ENCODE measurements at regions not wholly inside any gene's neighbourhood (a gene's known extent, or its start where the extent isn't known, plus 50 kb on each side); places are given as distances from the start of the nearest gene placed in this dataset.

- in situ Hi-C loops (cut with MboI; ENCODE audit: low sequenced_read_pairs in 4 of 4) (no loop called here), intact Hi-C loops (cut with DNase I; ENCODE audit: low total_unique reads) (no loop called here)
- Histone ChIP-seq H3K27me3 (no peaks in the 10 kb centered on the region), H3K9me3 (no peaks in the 10 kb centered on the region), H3K36me3 (no peaks in the 10 kb centered on the region), H3K4me1 (no peaks in the 10 kb centered on the region), H3K27ac (no peak overlapping the region), H3K4me3 (no peak overlapping the region)
- ATAC-seq (no peak), DNase-seq (no peak)
- TF ChIP-seq, protein P1, sequence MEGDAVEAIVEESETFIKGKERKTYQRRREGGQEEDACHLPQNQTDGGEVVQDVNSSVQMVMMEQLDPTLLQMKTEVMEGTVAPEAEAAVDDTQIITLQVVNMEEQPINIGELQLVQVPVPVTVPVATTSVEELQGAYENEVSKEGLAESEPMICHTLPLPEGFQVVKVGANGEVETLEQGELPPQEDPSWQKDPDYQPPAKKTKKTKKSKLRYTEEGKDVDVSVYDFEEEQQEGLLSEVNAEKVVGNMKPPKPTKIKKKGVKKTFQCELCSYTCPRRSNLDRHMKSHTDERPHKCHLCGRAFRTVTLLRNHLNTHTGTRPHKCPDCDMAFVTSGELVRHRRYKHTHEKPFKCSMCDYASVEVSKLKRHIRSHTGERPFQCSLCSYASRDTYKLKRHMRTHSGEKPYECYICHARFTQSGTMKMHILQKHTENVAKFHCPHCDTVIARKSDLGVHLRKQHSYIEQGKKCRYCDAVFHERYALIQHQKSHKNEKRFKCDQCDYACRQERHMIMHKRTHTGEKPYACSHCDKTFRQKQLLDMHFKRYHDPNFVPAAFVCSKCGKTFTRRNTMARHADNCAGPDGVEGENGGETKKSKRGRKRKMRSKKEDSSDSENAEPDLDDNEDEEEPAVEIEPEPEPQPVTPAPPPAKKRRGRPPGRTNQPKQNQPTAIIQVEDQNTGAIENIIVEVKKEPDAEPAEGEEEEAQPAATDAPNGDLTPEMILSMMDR (IDR thresholded peaks at IDR 0.05 in 4 of 5, conservative IDR thresholded peaks at IDR 0.05 in 1 of 5), result no peak
- no peak for TF ChIP-seq POLR2A (IDR thresholded peaks at IDR 0.05)
These were observed 164.4 kb upstream of the PRPS1L1 start for GRCh38 chr7:18191862-18192625.

DNA sequence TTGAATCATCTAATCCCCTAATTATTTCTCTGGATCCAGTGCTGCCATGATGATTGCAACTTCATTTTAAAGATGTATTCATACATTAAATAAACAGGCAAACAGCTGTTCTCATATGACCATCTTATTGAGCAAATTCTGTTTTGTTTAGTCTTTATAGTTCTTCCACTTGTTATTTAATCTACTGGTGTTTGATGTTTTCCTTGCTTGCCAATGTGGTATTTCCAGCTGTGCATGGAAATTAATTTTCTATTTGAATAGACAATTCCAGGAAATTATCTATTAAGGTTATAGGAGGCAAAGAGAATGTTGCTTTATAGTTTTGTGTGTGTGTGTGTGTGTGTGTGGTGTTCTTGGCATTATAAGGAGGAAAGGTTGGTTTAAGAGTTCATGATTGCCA lies 167.0 kb upstream of the PRPS1L1 start:
- no peaks in the 10 kb centered on the region for H3K4me1 ChIP-seq
- no peak overlapping the region for H3K4me3 ChIP-seq
- in situ Hi-C loops (cut with MboI; ENCODE audit: low sequenced_read_pairs in 4 of 4), result no loop called here
- TF ChIP-seq POLR2A (IDR thresholded peaks at IDR 0.05), result no peak
- TF ChIP-seq, protein P1 (IDR thresholded peaks at IDR 0.05 in 4 of 5, conservative IDR thresholded peaks at IDR 0.05 in 1 of 5), result no peak
- no peaks in the 10 kb centered on the region for H3K9me3 ChIP-seq
- DNase-seq (no peak), ATAC-seq (no peak)
- H3K27ac ChIP-seq, result no peak overlapping the region
- H3K27me3 ChIP-seq, result no peaks in the 10 kb centered on the region
- intact Hi-C loops (cut with DNase I; ENCODE audit: low total_unique reads), result no loop called here
- H3K36me3 ChIP-seq, result no peaks in the 10 kb centered on the region

GRCh38 chr7:18196638-18197037 lies 169.0 kb upstream of the PRPS1L1 start:
- H3K36me3 ChIP-seq, result no peaks in the 10 kb centered on the region
- intact Hi-C loops (cut with DNase I; ENCODE audit: low total_unique reads) (no loop called here), in situ Hi-C loops (cut with MboI; ENCODE audit: low sequenced_read_pairs in 4 of 4) (no loop called here)
- H3K27me3 ChIP-seq, result no peaks in the 10 kb centered on the region
- no peak overlapping the region for H3K4me3 ChIP-seq
- no peaks in the 10 kb centered on the region for H3K9me3 ChIP-seq
- no peak for TF ChIP-seq POLR2A (IDR thresholded peaks at IDR 0.05)
- TF ChIP-seq, protein P1 (IDR thresholded peaks at IDR 0.05 in 4 of 5, conservative IDR thresholded peaks at IDR 0.05 in 1 of 5), result no peak
- no peaks in the 10 kb centered on the region for H3K4me1 ChIP-seq
- DNase-seq (no peak), ATAC-seq (no peak)
- H3K27ac ChIP-seq, result no peak overlapping the region

- in situ Hi-C loops (cut with MboI; ENCODE audit: low sequenced_read_pairs in 4 of 4) (no loop called here), intact Hi-C loops (cut with DNase I; ENCODE audit: low total_unique reads) (no loop called here)
- no peaks in the 10 kb centered on the region for H3K27me3 ChIP-seq
- no peak for ATAC-seq
- TF ChIP-seq, protein P1 (IDR thresholded peaks at IDR 0.05 in 4 of 5, conservative IDR thresholded peaks at IDR 0.05 in 1 of 5), result no peak
- no peak for TF ChIP-seq POLR2A (IDR thresholded peaks at IDR 0.05)
- no peak overlapping the region for H3K4me3 ChIP-seq
- no peaks in the 10 kb centered on the region for H3K4me1 ChIP-seq
- H3K27ac ChIP-seq, result no peak overlapping the region
- no peaks in the 10 kb centered on the region for H3K36me3 ChIP-seq
- no peaks in the 10 kb centered on the region for H3K9me3 ChIP-seq
- DNase-seq, result no peak
These were observed 171.2 kb upstream of the PRPS1L1 start for GRCh38 chr7:18198868-18199267.

- Histone ChIP-seq H3K27me3 (no peaks in the 10 kb centered on the region), H3K4me1 (no peaks in the 10 kb centered on the region), H3K36me3 (no peaks in the 10 kb centered on the region), H3K9me3 (no peaks in the 10 kb centered on the region), H3K27ac (no peak overlapping the region), H3K4me3 (no peak overlapping the region)
- intact Hi-C loops (cut with DNase I; ENCODE audit: low total_unique reads) (no loop called here), in situ Hi-C loops (cut with MboI; ENCODE audit: low sequenced_read_pairs in 4 of 4) (no loop called here)
- no peak for ATAC-seq
- no peak for DNase-seq
- TF ChIP-seq, protein P1 (IDR thresholded peaks at IDR 0.05 in 4 of 5, conservative IDR thresholded peaks at IDR 0.05 in 1 of 5), result no peak
- no peak for TF ChIP-seq POLR2A (IDR thresholded peaks at IDR 0.05)
These were observed 172.6 kb upstream of the PRPS1L1 start for GRCh38 chr7:18200266-18200665.

Measured in gastrocnemius medialis (tissue), 4 donors.